DND-41 (cell line): ENCODE measurements at regions not wholly inside any gene's neighbourhood (a gene's known extent, or its start where the extent isn't known, plus 50 kb on each side); places are given as distances from the start of the nearest gene placed in this dataset.

Source experiments
- EZH2 ChIP-seq: IDR thresholded peaks from 3 replicates; pipeline ENCODE4 v1.6.1; 2012; ENCODE audit warnings: borderline replicate concordance, low read depth, mild to moderate bottlenecking, moderate library complexity, low read length, inconsistent platforms; ENCODE audit not compliant: severe bottlenecking
- TF ChIP-seq, protein P1 (sequence below): IDR thresholded peaks from 2 replicates; pipeline ENCODE4 v1.5.1; 2012; ENCODE audit warnings: borderline replicate concordance, low read length, moderate library complexity, mild to moderate bottlenecking; ENCODE audit not compliant: poor library complexity, severe bottlenecking; ENCODE audit errors: extremely low read depth

DNA sequence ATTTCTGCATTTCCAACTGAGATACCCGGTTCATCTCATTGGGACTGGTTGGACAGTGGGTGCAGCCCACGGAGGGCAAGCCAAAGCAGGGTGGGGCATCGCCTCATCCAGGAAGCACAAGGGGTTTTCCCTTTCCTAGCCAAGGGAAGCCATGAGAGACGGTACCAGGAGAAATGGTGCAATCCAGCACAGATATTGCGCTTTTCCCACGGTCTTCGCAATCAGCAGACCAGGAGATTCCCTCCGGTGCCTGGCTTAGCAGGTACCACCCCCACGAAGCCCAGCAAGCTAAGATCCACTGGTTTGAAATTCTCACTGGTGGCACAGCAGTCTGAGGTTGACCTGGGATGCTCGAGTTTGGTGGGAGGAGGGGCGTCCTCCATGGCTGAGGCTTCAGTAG, 527.0 kb downstream of the TLE1 start:
- TF ChIP-seq, protein P1, sequence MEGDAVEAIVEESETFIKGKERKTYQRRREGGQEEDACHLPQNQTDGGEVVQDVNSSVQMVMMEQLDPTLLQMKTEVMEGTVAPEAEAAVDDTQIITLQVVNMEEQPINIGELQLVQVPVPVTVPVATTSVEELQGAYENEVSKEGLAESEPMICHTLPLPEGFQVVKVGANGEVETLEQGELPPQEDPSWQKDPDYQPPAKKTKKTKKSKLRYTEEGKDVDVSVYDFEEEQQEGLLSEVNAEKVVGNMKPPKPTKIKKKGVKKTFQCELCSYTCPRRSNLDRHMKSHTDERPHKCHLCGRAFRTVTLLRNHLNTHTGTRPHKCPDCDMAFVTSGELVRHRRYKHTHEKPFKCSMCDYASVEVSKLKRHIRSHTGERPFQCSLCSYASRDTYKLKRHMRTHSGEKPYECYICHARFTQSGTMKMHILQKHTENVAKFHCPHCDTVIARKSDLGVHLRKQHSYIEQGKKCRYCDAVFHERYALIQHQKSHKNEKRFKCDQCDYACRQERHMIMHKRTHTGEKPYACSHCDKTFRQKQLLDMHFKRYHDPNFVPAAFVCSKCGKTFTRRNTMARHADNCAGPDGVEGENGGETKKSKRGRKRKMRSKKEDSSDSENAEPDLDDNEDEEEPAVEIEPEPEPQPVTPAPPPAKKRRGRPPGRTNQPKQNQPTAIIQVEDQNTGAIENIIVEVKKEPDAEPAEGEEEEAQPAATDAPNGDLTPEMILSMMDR: no peak
- no peak for TF ChIP-seq EZH2
